ENCODE measurements at regions not wholly inside any gene's neighbourhood (a gene's known extent, or its start where the extent isn't known, plus 50 kb on each side); places are given as distances from the start of the nearest gene placed in this dataset.
"Not testable (repeated sequence)": the region's sequence is repeated elsewhere in the genome, so short reads cannot be mapped to it uniquely, and the experiment has no call there.

DNA sequence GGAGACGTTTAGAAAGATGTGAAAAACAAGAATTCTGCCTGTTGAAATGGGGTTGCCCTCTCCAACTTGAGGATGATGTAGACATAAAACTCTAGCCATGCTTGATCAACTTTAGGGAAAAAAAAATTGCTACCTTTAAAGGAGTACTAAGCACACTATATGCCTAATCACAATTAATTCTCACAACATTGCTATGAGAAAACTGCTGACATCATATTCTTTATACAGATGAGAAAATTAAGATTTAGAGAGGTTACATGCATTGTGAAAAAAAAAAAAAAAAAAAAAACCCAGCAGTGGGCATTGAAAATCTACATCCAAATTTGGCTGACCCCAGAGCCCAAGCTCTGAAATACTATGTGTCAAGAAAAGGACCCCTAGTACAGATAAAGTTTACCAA is 617.2 kb upstream of the ADGRL2 start:
- DNase-seq = no peak

DNA sequence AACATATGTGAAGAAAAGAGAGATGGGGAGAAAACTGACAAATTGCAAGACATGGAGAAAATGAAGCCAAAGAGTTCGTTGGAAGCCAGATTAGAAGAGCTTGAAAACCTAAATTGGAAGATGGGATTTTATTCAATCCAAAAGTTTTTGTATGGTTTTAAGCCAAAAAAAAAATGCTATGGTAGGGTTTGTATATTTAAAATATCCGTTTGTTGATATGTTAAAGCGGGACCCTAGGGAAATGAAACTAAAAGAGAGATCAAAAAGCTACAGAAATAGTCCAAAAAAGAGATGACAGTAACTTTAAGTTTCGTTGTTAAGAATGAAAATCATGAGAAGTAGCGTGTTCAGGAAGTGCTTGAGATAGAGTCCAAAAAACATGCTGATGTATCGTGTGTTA is 617.7 kb upstream of the ADGRL2 start:
- DNase-seq = no peak

DNA sequence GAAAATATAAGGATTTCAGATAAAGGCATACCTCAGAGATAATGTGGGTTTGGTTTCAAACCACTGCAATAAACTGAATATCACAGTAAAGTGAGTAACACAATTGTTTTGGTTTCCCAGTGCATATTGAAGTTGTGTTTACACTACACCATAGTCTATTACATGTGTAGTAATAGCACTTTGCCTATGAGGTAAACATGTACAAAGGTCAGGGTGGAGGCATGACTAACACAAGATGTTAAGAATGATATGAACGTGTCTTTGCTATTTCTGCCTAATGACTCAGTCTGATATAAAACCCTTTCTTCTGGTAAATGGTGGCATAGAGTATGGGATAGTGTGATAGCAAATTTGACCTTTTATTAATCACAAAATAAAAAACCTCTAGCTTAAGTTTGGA is 621.5 kb upstream of the ADGRL2 start:
- no peak for DNase-seq

GRCh38 chr1:81178431-81179093 is 622.2 kb upstream of the ADGRL2 start:
- DNase-seq = not testable (repeated sequence)

GRCh38 chr1:81174811-81175476 is 625.8 kb upstream of the ADGRL2 start:
- no peak for DNase-seq

GRCh38 chr1:81174052-81174451 is 626.7 kb upstream of the ADGRL2 start:
- no peak for DNase-seq

DNA sequence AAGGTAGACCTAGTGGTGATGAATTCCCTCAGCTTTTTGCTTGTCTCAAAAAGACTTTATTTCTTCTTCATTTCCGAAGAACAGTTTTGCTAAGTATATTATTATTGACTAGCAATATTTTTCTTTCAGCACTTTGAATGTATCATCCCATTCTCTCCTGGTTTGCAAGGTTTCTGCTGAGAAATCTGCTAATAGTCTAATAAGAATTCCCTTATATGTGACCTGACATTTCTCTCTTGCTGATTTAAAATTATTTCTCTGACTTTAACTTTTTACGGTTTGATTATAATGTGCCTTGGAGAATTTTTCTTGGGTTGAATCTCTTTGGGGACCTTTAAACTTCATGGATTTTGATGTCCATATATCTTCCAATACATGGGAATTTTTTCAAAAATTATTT is 628.3 kb upstream of the ADGRL2 start:
- no peak for DNase-seq

- DNase-seq = no peak
Measured at GRCh38 chr1:81170721-81171120, 630.0 kb upstream of the ADGRL2 start.

- no peak for DNase-seq
Measured at GRCh38 chr1:81165963-81166362, 634.8 kb upstream of the ADGRL2 start.

DNA sequence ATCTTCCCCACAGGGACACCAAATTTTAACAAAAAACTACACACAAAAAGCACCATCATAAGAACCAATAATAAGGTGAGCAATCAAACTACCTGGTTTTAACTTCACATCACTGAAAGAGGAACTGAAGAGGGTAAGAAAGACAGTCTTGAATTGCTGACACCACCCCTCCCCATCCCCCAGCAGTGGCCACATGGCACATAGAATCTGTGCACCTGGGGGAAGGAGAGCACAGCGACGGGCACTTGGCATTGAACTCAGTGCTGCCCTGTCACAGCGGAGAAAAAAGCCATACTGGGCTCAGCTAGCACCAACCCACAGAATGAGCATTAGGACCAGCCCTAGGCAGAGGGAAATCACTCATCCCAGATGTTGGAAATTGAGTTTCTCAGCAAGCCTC is 640.0 kb upstream of the ADGRL2 start:
- DNase-seq = no peak

DNA sequence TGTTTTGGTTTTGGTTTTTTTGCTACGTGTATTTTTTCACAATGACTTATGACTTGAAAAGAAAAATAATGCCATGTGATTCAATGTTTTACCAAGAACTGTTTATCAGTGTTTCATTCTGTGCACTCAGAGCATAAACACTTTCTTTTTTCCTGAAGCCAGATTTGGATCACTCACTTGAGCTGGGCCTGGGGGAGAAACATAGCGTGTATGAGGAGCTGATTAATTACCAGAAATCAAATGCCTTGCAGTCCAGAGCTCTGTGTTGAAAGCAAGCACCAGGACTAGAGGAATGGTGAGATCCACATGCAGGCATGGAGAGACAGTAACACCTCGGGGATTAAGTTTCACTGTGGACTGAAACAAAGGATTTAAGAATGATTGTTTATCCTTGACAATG is 642.1 kb upstream of the ADGRL2 start:
- no peak for DNase-seq

DNA sequence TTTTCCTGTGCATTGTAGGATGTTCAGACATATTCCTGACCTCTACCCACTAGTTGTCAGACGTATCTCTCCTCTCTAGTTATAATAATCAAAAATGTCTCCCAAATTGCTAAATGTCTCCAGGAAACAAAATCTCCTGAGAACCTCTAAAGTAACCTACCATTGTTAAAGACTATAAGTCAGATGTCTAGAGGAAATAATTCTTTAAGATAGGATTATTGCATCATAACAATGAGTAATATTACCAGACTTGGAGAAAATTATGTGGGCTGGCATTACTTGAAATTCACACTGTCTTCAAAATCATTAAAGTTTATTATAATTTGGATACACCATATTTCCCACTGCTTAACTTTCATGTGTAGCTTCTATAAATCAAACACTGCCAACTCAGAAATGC is 643.0 kb upstream of the ADGRL2 start:
- no peak for DNase-seq

- DNase-seq = no peak
Measured at GRCh38 chr1:81156887-81157286, 643.8 kb upstream of the ADGRL2 start.

DNA sequence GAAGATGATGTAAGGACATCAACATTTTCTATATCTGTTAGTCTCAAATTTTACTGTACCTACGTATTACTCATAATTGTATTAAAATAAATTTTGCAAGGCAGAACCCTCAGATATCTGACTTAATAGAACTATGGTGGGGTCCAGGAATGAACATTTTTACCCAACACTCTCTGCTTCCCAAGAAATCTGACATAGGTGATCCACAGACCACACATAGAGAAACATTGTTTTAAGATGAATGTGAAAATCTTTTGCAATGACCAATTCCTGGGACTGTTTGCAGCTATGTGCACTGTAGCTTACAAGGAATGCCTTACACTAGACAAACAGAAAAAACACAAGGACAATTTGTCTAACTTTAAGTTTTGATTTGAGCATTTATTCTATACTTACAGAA is 645.6 kb upstream of the ADGRL2 start:
- DNase-seq = no peak

GRCh38 chr1:81151206-81151605 is 649.5 kb upstream of the ADGRL2 start:
- DNase-seq = no peak

GRCh38 chr1:81149649-81150325 is 650.9 kb upstream of the ADGRL2 start:
- no peak for DNase-seq

- no peak for DNase-seq
Measured at GRCh38 chr1:81144240-81144825, 656.4 kb upstream of the ADGRL2 start.

DNA sequence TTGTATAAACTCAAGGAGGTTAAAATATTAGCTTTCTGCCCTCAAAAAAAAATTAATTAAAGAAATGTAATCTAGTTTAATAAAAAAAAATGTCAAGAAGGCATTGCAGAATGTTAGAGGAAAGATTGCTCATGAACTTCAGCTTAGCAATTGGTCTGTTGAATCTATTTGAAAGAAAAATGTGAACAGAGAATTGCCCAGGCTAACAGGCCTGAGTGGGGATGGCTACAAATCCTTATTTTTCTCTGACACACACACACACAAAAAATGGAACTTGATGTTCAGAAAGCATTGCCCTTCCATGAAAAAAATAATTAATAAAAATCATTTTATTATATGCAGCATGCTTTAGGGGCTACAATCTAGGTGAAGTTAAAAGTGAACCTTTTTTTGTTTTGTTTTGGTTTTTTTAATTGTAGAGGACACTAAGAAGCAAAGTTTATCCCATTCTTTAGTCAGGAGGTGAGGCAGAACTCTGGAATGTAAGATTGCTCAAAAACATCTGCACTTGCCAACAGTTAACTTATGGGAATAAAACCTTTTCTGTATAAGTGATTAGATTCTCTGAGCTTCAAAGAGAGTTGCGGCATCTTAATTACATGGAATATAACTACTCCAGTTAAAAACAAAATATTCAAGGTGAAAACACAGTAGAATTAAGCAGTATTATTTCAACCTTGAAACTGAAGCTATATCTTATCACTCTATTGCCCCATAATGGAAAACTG is 658.5 kb upstream of the ADGRL2 start:
- DNase-seq = no peak

DNA sequence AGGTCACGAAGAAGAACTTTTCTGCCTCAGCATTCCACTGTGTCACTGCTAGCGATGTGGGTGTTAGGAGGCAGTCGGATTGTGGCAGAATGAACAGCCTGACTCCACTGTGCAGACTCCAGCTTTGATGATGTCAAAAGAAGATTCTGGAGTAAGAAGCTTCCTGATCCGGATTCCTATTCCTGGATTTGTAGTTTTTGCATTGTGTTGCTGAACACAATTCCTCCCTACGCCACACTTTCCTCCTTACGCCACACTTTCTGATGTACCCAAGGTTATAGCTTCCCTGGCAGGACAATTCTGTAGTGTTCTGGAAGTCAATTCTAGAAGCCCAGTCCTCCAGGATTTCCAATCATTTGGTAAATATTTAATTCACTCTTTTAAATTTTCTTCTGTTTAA is 665.2 kb upstream of the ADGRL2 start:
- DNase-seq = no peak

DNA sequence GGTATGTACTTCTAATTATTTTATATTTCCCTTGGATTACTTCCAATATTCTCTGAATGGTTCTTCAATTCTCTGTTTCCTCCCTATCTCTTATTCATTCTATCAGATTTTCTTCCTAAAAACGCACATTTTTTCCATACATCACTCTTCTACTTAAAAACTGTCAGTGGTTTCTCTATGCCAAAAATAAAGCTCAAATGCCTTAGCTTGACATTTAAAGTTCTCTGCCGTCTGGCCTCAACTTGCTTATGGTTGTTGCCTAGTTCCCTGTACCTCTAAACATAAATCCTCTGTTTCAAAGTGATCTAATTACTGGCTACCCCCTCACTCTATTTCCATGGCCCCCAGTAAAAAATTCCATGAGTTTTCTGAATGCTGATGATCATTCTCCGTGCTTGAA is 671.0 kb upstream of the ADGRL2 start:
- no peak for DNase-seq

DNA sequence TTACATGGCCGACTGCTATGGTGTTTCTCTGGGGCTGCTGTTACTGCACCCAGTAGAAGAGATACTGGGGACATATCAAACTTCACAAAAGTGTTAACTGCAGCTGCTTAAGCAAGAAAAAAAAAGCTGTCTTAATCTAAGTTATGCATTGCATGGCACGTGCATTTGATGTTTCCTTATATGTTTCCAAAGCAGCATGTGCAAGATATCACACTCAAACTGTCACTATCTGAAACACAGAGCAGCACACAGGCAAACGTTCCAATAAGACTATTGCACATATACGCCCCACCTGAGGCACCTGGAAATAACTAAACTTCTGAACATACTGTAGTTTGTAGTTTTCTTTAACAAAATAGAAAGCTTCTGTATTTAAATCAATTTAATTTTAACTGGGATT is 671.4 kb upstream of the ADGRL2 start:
- DNase-seq = no peak

DNA sequence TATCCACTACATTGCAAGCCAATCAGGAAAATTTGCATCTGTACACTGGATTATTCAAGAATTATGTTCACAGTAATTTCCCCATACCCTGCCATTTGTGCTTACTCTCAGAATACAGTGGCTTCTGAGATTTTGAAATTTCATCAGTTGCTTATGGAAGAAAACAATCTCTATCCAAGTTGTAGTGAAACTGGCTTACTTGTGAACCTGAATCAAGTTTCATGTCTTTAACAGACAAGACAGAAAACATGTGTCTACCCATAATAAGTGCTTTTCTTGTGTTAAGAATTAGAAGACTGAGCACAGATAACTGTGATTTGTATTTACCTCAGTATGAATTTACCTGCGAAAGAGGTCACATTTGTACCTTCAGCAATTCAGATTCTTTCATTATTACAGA is 672.7 kb upstream of the ADGRL2 start:
- DNase-seq = no peak

DNA sequence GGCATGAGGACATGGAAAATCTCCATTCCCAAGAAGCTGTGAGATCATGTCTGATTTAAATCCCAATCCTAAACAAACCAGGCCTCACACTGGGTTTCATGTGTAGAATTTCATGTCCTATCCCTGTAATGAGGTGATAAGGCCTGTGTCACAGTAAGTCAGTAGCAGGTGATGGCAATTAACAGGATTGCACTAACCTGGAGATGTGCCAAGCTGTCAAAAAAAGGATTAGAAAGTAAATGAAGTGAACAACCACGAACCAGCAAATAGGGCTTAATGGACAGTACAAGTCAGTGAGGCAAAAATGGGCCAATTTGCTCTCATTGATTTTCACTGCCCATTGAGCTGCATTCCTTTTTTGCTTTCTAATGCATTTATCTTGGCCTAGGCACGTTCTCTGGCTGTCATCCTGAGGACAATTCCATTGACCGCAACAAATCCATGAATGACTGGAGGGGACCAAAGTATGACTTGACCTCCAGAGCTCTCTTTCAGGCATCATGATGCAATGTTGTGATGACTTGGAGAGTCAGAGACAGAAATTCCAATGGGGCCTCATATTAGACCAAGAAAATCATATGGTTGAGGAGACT is 673.6 kb upstream of the ADGRL2 start:
- no peak for DNase-seq
